Upper lobe of left lung (tissue), 4 donors: ENCODE measurements at regions not wholly inside any gene's neighbourhood (a gene's known extent, or its start where the extent isn't known, plus 50 kb on each side); places are given as distances from the start of the nearest gene placed in this dataset.

Source experiments
- CTCF ChIP-seq, 6 experiments: fragments of 450-650 bp in 4 of 6; fragments of 200-600 bp in 2 of 6; sonication (generic) in 2 of 6; IDR thresholded peaks; one replicate each; pipeline ENCODE4 v1.5.1; 2016 to 2019; ENCODE audit warnings: antibody characterized with exemption in 6 of 6
- POLR2AphosphoS5 ChIP-seq, 2 donors: sonication (generic); formaldehyde crosslinking; IDR thresholded peaks; one replicate each; pipeline ENCODE4 v1.5.1; 2017; ENCODE audit warnings: antibody characterized with exemption in 2 of 2

- TF ChIP-seq POLR2AphosphoS5 (IDR thresholded peaks at IDR 0.05) (no peak), CTCF (IDR thresholded peaks at IDR 0.05) (no peak)
These were observed 468.8 kb upstream of the SMC2 start for GRCh38 chr9:103625161-103625804.
